HG03060 (cell line): ENCODE measurements at regions not wholly inside any gene's neighbourhood (a gene's known extent, or its start where the extent isn't known, plus 50 kb on each side); places are given as distances from the start of the nearest gene placed in this dataset.
A peak's percentile ranks its signal among the peaks of the same experiment; 100 is the strongest.

Experiments
- ATAC-seq: cut with Tn5 transposase; IDR thresholded peaks from one replicate; pipeline ENCODE4 v1.9.1; 2021; ENCODE audit warnings: low read depth, moderate number of reproducible peaks; ENCODE audit not compliant: unreplicated experiment

DNA sequence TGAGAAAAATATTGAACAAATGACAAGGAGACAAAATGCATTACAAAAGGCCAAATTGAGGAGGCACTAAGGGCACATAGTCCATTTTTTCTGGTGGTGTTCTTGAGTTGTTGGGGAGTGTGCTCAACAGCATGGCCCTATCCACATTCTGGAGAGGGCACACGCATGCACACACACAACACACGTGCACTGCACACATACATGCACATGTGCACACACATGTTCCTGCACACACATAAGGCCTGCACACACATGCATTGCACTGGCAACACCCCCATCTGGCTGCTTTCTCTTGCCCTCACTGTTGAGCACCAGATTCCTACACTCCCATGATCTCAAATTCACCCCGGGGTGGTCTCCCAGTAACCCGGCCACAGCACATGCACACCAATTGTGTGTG lies 659.2 kb upstream of the RAB6C start:
- no peak for ATAC-seq

DNA sequence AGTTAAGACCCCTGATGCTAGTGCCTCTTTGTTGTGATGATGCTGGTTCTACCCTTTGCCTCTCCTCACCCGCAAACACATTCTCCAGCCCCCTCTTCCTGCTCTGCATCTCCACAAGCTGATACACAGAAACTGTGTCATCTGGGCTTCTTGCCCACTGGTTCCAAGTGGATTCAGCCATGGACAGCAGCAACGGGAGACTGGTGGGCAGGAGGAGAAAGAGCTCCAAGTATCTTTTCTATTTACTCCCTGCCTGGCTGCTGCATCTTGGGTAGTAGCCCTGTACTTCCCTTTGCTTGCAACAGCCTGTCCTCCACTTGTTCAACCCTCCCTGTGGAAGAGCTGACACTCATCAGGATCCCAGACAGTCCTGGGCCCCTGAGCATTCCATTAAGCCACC lies 655.1 kb upstream of the RAB6C start:
- no peak for ATAC-seq

DNA sequence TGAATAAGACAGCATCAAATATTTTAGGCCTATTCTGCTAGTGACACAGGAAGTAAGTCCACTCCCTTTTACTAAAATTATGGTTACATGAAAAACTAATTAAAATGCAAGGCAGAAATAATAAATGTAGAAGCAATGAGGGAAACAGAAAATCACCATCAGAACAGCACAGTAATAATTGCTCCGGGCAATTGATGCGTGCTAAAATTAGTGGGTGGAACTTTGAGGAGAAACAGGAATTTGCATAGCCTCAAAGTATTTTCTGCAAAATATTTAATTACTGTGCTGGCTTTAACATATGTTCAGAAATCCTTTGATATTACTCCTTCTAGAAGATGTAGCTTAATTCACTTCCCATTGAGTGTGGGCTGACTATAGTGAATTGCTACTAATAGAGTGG lies 654.3 kb upstream of the RAB6C start:
- ATAC-seq = no peak

DNA sequence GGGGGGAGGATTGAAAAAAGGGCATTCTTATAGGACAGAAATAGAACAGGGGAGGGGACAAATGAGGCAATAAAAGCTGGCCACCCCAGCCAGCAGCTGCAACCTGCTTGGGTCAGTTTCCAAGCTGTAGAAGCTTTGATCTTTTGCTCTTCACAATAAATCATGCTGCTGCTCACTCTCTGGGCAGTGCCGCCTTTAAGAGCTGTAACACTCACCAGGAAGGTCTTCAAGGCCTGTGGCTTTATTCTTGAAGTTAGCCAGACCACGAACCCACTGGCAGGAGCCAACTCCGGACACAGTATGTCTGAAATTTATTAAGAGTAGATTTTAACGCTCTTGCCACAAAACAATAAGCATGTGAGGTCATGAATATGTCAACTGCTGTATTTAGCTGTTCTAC lies 649.9 kb upstream of the RAB6C start:
- ATAC-seq = no peak

DNA sequence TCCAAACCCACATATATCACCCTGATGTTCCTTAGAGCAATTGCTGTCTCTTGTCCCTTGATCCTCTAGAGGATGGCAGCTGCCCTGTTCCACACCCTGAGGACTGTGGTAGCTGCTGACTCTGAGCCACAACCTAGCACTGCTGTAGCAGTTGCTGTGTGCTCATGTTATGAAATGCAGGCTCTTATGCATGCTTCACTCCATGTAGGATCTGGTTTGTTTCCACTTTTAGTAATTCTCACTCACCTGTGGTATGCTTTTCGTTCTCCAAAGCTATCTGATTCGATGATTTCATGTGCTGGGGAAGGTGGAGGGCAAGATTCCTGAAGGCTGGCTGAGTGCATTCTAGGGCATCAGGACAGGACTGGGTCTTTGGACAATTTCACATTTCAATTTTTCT lies 649.0 kb upstream of the RAB6C start:
- ATAC-seq = no peak

DNA sequence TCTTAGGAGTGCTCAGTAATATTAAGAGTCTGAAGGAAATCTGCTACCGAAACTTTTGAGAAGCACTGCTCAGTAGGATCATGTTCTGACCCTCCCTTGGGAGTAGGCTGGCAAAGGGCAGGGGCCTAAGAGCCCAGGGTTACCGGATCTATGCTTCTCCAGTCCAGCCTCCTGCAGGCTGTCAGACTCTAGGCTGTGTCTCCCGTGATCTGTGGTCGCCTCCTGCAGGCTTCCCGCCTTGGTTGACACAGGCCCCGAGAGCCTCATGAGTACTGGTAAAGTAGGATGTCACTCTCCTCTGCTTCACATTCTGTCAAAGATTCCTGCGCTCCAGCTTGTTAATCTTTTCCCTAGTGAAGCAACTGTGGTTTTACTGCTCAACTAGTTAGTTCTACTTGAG lies 647.8 kb upstream of the RAB6C start:
- no peak for ATAC-seq

DNA sequence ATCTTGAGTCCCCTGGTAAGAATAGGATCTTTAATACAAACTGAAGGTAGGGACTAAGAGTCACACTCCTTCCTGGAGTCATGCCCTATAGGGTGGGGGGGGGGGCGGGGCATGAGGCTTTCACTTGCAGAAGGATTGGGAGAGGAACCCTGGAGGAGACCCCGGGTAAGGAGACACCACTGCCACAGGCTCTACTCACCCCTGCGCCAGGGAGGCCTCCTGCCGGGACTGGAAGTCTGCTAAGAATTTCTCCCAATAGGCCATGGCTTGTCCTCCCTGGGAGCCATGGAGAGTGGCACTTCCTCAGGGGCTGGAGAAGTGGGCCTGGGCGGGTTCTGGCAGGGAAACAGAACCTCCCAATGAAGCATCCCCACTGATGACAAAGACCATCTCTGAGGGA lies 645.3 kb upstream of the RAB6C start:
- no peak for ATAC-seq

DNA sequence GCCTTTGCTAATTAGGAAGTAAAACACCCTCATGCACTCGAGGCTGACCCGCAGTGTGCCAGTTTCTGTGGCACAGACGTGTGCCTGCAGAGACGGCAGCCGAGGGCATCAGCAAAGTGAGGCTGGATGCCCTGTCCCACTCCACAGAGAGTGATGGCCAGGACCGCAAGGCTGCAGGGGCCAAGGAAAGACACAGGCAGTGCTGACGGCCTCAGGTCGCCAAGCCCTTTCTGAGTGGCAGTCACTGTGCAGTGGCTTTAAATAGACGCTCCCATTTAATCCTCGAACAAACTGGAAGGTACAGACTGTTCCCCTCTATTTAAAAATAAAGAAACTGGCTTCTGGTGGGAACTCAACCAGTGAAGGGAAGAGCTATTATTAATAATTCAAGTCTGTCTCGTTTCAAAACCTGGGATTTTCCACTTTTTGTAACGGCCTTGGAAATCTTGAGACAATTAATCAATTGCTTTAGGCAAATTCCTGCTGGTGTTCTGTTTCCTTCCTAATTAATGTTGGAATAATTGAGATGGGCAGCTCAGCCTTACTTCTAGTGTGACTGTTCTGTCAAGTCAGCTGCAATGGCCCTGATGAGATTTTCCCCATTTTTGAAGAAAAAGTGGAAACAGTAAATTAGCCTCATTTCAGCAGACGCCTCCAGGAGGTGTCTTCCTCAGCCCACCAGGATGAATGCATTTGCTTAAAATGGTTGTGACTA lies 644.6 kb upstream of the RAB6C start:
- no peak for ATAC-seq

DNA sequence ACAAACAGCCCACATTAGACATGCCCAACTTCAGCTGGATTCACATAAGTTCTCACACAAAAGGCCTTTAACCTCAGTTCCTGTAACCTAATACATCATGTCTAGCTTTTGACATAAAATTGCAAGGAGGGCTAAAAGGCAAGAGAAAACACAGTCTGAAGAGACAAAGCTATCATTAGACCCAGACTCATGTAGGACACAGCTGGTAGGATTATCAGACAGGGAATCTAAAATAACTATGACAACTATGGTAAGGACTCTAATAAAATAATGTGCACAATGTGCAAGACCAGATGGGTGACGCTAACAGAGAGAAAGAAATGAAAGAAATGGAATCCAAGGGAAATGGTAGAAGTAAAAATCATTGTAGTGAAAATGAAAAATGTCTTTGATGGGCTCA lies 643.2 kb upstream of the RAB6C start:
- no peak for ATAC-seq

DNA sequence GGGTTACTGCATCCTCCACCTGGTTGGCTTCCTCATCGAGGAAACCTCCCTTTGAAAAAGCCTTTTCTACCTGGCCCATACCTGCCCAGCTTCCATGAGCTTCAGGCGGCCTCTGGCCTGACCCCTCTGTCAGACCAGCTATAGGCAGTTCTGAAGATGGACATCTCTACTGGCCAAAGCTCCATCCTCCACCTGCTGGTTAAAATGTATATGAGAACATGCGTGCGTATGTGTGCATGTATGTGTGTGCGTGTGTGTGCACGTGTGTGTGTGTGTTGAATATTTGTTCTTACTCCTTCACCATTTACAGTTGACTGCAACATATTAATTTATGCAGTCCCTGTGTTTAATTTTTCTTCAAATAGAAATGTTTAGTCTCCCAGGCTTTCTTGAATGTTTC lies 642.4 kb upstream of the RAB6C start:
- no peak for ATAC-seq

DNA sequence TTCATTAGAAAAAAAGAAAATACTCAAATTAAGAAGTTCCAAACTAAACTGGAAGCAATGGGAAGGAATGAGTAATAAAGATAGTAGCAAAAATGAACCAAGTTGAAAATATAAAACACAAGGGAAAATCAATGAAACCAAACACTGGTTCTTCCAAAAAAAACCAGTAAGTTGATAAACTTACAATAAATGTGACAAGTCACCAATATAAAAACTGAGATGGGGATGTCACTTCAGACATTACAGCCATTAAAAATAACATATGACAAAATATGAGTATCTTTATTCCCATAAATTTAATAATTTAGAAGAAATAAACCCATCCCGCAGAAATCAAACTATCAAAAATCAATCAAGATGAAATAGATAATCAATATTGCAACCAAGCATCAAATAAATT lies 633.9 kb upstream of the RAB6C start:
- no peak for ATAC-seq

DNA sequence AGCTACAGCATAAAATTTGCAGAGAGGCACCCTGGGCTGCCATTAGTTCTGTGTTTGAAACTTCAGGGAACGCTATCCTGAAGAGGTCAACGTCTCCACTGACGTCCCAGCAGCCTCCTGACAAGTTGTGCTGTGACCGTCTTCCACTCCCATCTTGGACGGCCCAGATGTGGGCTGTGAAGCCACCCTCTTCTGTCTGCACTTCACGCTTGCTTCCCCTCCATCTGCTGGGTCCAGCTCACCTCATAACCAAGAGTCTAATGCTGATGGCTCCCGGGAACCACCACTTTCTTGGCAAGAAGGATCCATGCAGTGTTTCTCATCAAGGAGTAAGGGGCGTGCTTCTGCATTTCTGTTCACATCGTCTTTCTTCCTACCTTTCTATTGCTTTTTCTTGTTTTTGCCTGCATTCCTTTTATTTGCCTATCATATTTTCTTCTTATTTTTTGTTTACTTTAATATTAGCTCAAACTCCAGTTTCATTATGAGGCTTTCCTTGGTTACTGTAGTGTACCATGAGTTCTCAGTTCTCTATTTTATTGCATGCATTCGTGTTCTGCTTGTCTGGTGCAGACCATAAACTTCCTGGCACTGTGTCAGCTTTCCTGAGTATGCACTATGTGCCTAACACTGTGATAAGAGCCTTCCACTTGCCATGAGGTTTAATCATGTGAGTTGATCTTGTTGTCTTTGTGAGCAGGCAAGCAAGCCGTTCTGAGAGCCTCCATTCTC lies 631.8 kb upstream of the RAB6C start:
- peak; percentile 99 for ATAC-seq

DNA sequence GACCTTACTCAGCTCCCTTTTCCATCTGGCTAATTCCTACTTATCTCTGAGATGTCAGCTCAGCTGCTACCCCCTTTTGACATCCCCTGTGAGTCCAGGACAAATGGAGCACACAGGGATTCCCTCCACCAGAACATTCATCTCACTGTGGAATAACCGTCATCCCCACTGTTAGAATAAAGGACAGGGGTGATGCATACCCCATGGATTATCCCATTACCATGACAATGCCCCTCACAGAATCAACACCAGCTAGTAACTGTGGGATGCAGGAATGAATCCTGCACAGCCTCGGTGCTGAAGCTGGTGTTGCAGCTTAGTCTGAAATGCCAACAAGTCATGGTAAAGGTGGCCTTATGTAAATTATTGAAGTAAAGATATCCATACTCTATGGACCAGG lies 624.8 kb upstream of the RAB6C start:
- no peak for ATAC-seq

DNA sequence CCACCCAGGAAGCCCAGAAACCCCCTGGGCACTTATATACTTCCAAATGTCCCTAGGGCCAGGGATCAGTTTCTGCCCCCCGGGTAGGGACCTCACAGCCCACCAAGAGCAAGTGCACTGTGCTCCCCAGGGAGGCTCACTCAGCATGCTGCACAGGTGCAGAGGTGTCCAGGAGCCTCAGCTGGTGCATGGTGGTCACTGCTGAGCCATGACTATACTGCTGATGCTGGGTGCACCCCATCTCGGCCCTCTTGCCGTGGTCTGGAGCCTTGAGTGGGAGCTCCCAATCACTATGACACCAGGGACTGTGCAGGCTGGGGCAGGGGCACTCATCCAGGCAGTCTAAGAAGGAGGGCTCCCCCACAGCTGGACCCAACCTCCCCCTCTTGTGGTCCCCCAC lies 617.8 kb upstream of the RAB6C start:
- ATAC-seq = no peak

DNA sequence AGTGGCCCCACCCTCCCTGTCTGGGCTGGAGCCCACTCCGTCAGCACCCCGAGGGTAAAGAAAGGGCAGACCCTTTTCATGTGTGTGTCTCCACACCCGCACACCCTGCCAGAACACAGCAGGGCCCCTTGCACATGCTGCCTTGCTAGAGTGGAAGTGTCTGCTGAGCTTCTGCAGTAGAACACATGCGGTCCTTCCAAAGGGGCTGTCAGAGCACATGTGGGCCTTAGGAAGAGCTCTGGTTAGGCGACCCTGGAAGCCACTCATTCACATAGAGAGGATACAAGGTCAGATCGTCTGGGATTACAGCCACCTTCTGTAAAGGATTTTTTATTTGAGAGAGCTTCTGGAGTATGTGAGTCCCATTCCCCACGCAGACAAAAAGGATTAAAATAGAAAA lies 613.2 kb upstream of the RAB6C start:
- no peak for ATAC-seq

DNA sequence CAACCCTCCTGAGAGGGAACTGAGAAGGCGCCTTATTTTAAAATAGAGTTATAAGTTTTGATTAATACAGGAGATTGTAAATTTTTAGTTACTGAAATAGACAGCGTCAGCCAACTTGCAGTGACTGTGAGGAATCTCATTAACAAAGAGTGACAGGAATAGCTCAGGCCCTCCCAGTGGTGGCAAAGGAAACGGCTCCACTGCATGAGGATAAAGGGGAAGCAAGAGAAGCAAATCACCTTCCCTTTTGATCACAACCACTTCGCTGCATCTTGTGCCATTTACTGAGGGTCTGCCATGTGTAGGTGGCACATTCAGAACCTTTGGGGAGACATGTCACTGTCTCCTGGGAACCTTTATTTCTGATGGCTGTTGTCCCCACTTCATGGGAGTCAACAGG lies 612.4 kb upstream of the RAB6C start:
- no peak for ATAC-seq

DNA sequence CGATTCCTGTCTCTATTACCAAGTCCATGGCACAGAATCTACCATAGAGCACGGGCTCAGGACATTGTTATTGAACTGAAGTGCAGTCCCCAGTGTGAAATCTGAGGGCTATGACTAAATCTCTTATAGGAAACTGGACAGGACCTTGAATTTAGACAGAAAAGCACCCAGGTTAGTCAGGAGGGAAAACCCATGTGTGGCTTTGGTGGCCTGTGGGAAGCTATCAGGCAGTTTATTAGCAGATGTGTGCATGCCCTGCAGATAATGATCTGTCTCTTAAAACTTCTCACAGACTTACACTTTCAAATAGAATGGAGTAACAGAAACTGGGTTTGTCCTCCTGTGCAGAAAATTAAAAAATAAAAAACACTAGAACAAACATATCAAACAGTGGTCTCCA lies 610.0 kb upstream of the RAB6C start:
- ATAC-seq = no peak

DNA sequence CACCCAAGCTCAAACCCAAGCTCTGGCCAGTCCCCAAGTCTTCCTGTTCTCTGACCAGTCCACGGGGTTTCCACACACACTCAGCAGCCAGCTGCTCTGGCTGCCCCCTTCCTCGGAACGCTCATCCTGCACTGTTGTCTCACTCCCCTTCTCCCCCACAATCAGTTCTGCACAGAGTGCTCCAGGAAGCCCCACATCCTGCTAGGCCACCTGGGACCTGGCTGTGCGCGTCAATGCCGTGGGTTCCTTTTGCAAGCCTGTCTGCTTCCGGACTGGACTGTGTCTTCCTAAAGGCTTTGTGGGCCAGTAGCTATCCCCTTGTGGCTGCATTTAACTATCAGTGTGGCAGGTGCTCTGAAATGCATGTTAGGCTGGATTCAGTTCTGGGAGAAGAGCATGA lies 605.0 kb upstream of the RAB6C start:
- ATAC-seq = no peak

DNA sequence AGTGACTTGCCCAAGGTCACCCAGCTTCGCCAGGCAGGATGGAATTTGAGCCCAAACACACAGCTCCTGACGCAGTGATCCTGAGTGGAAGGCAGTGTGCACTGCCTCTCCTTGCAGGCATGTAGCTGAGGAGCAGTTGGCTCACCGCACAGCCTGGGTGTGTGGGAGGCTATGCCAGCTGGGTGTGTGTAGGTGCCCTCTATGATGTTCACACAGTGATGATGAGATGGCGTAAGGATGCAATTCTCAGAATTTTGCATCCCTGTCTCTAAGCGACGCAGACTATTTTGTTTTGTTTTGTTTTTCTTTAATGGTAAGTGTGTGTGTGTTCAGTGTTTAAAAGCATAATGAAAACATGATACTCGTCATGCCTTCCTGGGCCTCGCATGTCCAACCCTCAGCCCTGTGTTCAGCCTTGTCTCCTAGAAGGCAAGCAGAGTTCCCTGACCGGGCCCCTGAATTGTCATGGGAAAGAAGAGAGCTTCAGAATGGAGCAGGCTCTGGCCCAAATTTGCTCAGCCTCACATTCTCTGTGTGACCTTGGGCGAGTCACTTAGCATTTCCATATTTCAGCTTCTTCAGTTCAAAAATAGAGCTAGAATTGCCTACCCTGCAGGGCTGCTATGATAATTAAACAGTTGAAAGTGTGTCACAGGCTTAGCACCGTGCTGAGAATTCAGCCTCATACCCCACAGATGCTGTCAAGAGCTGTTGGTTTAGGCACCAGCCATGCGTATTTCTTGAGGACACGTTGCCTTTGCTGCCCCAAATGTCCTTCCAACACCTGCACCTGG lies 603.6 kb upstream of the RAB6C start:
- ATAC-seq = no peak

DNA sequence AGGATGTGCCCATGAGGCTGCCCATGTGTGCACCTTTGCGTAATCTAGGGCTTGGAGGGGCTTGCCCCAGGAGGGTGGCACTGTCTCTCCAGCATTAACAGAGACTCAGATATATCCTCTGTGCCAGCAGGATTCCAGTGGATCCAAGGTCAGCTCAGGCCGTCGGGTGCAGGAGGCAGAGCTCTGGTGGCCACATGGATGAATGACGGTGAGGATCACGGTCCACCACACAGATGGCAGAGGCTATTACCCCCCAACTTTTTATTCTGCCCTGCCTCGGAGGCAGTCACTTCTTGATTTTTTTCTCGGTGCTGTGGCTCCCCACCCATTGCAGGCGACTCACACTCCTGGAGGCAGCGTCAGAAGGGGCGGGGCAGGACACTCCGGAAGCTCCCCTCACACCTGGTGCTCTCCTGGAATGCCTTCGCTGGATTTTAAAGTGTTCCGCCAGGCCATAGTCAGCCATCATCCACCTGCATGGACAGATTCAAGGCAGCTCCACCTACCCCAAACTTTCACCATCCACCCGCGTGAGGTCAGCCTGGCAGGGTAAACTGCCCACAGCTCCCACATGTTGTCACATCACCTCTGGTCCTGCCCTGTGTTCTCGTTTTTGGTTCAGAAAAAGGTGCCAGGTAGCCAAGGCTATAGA lies 602.9 kb upstream of the RAB6C start:
- ATAC-seq = no peak

DNA sequence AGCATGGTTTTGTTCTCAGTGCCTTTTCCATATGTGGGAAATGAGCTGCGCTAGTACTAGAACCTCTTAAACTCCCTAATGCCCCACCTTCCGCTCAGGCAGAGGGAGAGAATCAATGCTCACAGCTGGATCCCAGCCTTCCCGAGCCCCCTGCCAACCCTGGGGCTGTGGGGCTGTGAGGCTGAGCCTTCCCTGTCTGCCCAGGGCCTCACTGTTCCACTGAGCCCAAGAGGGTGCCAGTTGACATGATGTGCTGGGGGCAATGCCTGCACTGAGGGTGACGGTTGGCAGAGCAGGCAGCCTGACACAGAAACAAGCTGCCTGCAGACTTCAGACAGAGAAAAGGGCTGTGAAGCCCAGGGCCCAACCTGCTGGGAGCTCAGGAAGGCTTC lies 602.4 kb upstream of the RAB6C start:
- no peak for ATAC-seq
